Glutamatergic neuron (in vitro differentiated cells): ENCODE measurements at regions not wholly inside any gene's neighbourhood (a gene's known extent, or its start where the extent isn't known, plus 50 kb on each side); places are given as distances from the start of the nearest gene placed in this dataset.

Experiments
- DNase-seq: peaks from one replicate; pipeline ENCODE4 v3.0.0; 2022
- H3K27ac Mint-ChIP-seq: one replicate; pipeline ENCODE4 v1.8.0; 2020; ENCODE audit warnings: mild to moderate bottlenecking, mixed read lengths, inconsistent platforms; ENCODE audit not compliant: unreplicated experiment
- H3K27me3 Mint-ChIP-seq: one replicate; pipeline ENCODE4 v1.8.0; 2020; ENCODE audit warnings: mild to moderate bottlenecking, moderate library complexity, mixed read lengths, inconsistent platforms; ENCODE audit not compliant: unreplicated experiment
- H3K36me3 Mint-ChIP-seq: one replicate; pipeline ENCODE4 v1.8.0; 2020; ENCODE audit warnings: mild to moderate bottlenecking, mixed read lengths, inconsistent platforms; ENCODE audit not compliant: unreplicated experiment
- H3K4me1 Mint-ChIP-seq: one replicate; pipeline ENCODE4 v1.8.0; 2020; ENCODE audit warnings: mild to moderate bottlenecking, low read depth, mixed read lengths, inconsistent platforms; ENCODE audit not compliant: unreplicated experiment
- H3K4me3 Mint-ChIP-seq: one replicate; pipeline ENCODE4 v1.8.0; 2020; ENCODE audit warnings: mild to moderate bottlenecking, mixed read lengths, inconsistent platforms; ENCODE audit not compliant: unreplicated experiment
- H3K9me3 Mint-ChIP-seq: one replicate; pipeline ENCODE4 v1.8.0; 2020; ENCODE audit warnings: mild to moderate bottlenecking, moderate library complexity, mixed read lengths, inconsistent platforms; ENCODE audit not compliant: unreplicated experiment
- TF ChIP-seq, protein P1 (sequence below): fragments of 200-600 bp; sonication (generic); IDR thresholded peaks from one replicate; pipeline ENCODE4 v1.5.0; 2021; ENCODE audit not compliant: partially characterized antibody, unreplicated experiment

DNA sequence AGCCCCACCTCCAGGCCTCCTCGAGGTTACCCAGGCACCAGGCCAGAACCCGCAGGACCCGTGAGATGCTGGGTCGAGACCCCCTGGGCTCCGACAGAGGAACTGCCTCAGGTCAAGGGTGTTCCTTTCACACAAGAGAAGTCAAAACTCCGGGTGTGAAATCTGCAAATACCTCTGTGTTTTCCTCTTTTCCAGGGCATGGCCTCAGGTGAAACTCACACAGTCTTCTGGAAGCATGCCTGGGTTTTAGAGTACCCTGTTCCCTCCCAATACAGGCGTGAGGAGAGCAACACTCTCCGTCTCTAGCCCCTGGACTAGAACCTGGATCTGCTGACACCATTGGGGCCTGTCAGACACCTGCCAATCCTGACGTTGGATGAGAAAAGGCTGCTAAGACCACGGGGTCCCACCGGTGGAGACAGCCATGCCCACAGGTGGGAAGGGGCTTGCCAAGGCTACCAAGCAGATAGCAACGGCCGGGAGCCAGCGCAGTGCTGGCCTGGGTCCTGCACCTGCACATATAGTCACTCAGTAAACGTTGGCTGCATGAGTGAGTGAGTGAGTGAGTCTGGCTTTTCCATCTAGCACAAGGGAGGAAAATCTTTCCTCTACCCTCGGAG, 182.0 kb upstream of the PPP1R26 start:
- no peaks in the 10 kb centered on the region for H3K36me3 Mint-ChIP-seq
- no peak overlapping the region for H3K27ac Mint-ChIP-seq
- TF ChIP-seq, protein P1, sequence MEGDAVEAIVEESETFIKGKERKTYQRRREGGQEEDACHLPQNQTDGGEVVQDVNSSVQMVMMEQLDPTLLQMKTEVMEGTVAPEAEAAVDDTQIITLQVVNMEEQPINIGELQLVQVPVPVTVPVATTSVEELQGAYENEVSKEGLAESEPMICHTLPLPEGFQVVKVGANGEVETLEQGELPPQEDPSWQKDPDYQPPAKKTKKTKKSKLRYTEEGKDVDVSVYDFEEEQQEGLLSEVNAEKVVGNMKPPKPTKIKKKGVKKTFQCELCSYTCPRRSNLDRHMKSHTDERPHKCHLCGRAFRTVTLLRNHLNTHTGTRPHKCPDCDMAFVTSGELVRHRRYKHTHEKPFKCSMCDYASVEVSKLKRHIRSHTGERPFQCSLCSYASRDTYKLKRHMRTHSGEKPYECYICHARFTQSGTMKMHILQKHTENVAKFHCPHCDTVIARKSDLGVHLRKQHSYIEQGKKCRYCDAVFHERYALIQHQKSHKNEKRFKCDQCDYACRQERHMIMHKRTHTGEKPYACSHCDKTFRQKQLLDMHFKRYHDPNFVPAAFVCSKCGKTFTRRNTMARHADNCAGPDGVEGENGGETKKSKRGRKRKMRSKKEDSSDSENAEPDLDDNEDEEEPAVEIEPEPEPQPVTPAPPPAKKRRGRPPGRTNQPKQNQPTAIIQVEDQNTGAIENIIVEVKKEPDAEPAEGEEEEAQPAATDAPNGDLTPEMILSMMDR, result no peak
- peaks cover 14% of the 10 kb centered on the region for H3K4me1 Mint-ChIP-seq
- no peak overlapping the region for H3K4me3 Mint-ChIP-seq
- H3K27me3 Mint-ChIP-seq, result peaks cover 5% of the 10 kb centered on the region
- DNase-seq, result no peak
- no peaks in the 10 kb centered on the region for H3K9me3 Mint-ChIP-seq

DNA sequence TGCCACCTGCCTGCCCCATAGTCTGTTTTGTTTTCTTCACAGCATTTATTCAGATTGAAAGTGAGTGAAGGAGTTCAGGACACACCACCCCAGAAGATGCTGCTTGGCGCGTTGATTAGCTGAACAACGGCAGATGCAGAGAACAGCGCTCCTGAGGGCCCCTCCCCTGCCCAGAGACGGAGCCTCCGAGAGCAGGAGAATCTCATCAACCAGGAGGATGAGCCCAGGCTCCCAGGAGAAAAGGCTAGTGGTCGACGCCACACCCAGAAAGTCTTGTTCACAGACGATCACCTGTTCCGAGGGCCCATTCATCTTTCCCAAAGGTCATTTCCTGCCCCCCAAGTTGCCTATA, 180.4 kb upstream of the PPP1R26 start:
- Mint-ChIP-seq H3K4me3 (no peak overlapping the region), H3K27me3 (peaks cover 8% of the 10 kb centered on the region), H3K9me3 (peaks cover 4% of the 10 kb centered on the region), H3K36me3 (peaks cover 7% of the 10 kb centered on the region), H3K4me1 (peaks cover 14% of the 10 kb centered on the region), H3K27ac (no peak overlapping the region)
- TF ChIP-seq, protein P1, result no peak
- no peak for DNase-seq

DNA sequence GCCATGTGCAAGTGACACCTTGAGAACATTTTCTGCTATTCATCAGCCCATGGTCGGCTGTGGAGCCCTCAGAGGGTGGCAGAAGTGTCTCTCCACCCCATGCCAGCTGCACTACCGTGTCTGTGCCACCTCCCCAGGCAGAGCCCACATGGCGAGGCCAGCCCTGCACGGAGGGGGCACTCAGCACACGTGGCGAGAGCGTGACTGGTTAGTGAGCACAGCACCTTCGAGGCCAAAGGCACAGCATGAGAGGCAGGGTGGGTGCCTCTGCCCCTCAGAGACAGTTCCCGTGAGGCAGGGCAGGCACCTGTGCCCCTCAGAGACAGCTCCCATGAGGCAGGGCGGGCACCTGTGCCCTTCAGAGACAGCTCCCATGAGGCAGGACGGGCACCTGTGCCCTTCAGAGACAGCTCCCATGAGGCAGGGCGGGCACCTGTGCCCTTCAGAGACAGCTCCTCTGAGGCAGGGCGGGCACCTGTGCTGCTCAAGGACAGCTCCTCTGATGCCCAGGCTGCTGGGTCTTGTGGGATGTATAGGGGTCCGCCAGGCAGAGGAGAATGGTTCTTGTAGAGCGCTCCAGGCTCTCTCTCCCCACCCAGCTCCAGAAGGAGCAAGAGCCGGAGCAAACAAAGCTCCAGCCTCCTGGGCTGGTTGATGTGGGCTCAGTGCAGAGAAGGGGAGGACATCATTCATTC, 179.8 kb upstream of the PPP1R26 start:
- H3K9me3 Mint-ChIP-seq, result peaks cover 4% of the 10 kb centered on the region
- peaks cover 8% of the 10 kb centered on the region for H3K27me3 Mint-ChIP-seq
- no peak overlapping the region for H3K4me3 Mint-ChIP-seq
- no peak overlapping the region for H3K27ac Mint-ChIP-seq
- TF ChIP-seq, protein P1, result no peak
- H3K4me1 Mint-ChIP-seq, result peaks cover 14% of the 10 kb centered on the region
- no peak for DNase-seq
- peaks cover 8% of the 10 kb centered on the region for H3K36me3 Mint-ChIP-seq

DNA sequence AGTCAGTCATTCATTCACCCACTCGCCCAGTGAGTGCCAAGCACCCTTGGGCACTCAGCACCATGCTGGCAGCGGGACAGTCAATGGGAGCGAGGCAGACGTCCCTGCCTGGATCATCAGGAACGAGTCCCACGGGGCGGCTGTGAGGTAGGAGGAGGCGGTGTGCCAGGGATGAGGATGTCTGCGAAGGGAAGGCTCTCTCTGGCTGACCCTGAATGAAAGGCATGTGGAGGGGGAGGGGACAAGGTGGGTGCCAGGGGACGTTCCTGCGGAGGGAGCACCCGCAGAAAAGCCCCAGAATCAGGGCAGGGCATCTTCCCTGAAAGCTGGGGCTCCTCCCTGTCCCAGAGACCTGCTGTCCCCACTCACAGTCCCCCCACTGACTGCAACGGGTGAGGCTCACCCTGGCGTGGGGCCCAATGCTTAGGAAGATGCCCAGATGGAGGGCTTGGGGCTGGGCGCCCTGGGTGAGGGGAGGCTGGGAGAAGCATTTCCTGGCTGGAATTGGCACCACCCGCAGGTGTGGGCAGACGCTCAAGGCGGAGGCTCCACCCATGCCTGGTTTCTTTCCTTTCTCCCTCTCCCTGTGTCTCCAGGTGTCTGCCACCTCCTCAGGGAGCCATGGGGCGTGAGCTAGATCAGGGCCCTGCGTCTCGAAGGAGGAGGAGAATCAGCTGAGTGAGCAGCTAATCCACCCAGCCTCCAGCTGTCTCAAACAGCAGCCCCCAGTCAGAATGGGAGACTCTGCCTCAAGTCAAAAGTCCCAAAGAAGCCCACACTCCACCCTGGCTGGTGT, 179.0 kb upstream of the PPP1R26 start:
- no peak overlapping the region for H3K27ac Mint-ChIP-seq
- DNase-seq, result no peak
- TF ChIP-seq, protein P1, result no peak

More for the DNA sequence above, 179.0 kb upstream of the PPP1R26 start:
- H3K4me3 Mint-ChIP-seq, result no peak overlapping the region
- peaks cover 14% of the 10 kb centered on the region for H3K4me1 Mint-ChIP-seq
- peaks cover 12% of the 10 kb centered on the region for H3K36me3 Mint-ChIP-seq
- H3K27me3 Mint-ChIP-seq, result peaks cover 8% of the 10 kb centered on the region
- peaks cover 4% of the 10 kb centered on the region for H3K9me3 Mint-ChIP-seq
